ENCODE measurements at regions not wholly inside any gene's neighbourhood (a gene's known extent, or its start where the extent isn't known, plus 50 kb on each side); places are given as distances from the start of the nearest gene placed in this dataset.

DNA sequence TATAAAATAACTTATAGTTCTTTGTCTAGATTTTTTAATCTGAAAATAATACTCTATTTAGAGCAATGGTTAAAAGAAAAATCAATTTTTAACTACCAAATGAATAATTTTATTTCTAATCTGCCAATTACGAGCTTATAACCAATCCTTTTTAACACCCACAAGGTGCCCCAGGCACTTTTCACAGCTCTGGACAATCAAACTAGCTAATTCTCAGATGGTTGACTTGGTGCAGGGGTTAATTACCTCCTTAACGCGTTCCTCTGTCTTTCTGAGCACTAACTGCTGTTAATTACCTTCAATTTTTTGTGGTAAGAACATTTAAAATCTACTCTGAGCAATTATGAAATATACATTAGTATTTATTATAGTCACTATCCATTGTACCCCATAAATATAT lies 109.6 kb upstream of the PJA2 start:
- no peaks in the 10 kb centered on the region for H3K27me3 Mint-ChIP-seq (ENCODE audit: low read depth)
- no peak overlapping the region for H3K27ac Mint-ChIP-seq
- DNase-seq (ENCODE audit: low spot score in 2 of 2, unreplicated experiment in 2 of 2) = no peak
- peaks cover 12% of the 10 kb centered on the region for H3K4me1 Mint-ChIP-seq
- no peak overlapping the region for H3K4me3 Mint-ChIP-seq
- no peaks in the 10 kb centered on the region for H3K36me3 Mint-ChIP-seq
- TF ChIP-seq, protein P1, sequence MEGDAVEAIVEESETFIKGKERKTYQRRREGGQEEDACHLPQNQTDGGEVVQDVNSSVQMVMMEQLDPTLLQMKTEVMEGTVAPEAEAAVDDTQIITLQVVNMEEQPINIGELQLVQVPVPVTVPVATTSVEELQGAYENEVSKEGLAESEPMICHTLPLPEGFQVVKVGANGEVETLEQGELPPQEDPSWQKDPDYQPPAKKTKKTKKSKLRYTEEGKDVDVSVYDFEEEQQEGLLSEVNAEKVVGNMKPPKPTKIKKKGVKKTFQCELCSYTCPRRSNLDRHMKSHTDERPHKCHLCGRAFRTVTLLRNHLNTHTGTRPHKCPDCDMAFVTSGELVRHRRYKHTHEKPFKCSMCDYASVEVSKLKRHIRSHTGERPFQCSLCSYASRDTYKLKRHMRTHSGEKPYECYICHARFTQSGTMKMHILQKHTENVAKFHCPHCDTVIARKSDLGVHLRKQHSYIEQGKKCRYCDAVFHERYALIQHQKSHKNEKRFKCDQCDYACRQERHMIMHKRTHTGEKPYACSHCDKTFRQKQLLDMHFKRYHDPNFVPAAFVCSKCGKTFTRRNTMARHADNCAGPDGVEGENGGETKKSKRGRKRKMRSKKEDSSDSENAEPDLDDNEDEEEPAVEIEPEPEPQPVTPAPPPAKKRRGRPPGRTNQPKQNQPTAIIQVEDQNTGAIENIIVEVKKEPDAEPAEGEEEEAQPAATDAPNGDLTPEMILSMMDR (IDR thresholded peaks at IDR 0.05; ENCODE audit: unreplicated experiment) = no peak
- H3K9me3 Mint-ChIP-seq = peaks cover 11% of the 10 kb centered on the region

DNA sequence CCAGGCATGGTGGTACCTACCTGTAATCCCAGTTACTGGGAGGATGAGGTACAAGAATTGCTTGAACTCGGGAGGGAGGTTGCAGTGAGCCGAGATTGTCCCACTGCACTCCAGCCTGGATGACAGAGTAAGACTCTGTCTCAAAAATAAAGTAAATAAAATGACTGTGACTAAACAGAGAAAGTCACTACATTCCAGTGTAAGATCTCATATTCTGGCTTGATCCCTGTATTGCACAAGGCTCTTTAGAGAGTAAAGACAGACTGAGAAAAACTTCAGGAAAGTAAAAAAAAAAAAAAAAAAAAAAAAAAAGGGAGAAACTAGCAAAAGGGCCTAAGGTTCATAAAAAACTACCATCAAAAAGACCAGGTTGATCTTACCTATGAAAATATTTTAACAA lies 106.6 kb upstream of the PJA2 start:
- Mint-ChIP-seq H3K4me1 (peaks cover 7% of the 10 kb centered on the region), H3K27me3 (ENCODE audit: low read depth) (no peaks in the 10 kb centered on the region), H3K9me3 (peaks cover 10% of the 10 kb centered on the region), H3K36me3 (no peaks in the 10 kb centered on the region), H3K4me3 (no peak overlapping the region), H3K27ac (no peak overlapping the region)
- TF ChIP-seq, protein P1 (IDR thresholded peaks at IDR 0.05; ENCODE audit: unreplicated experiment) = no peak
- DNase-seq (ENCODE audit: low spot score in 2 of 2, unreplicated experiment in 2 of 2) = no peak

DNA sequence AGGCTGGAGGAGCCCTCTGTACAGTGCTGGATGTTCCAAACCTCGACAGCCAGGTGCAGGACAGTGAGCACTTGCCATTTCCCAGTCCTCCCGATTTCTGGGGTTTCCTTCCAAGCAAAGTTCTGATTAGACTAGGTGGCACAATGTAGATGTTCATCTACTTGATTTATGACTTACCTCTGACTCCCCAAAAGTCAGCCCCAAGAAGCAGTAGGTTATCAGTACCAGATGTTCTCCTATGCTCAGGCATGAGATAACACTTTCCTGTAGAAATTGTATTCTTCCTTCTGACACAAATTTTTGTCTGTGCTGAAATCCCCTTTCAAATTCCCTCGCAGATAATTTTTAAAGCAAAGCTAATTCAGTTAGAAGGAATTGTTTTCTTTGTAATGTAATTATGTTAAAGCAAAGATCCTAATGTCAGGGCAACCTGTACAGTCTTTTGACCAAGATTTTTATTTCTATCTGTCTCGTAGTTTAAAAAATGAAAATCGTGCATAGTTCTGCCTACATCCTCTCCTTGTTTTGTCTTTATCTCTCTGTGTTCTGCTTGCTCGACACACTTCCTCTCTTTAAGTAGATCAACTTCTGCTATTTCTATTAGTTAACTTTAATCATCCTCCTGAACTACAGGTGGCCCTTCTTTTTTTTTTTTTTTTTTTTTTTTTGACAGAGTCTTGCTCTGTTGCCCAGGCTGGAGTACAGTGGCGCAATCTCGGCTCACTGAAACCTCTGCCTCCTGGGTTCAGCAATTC lies 102.4 kb upstream of the PJA2 start:
- no peaks in the 10 kb centered on the region for H3K36me3 Mint-ChIP-seq
- peaks cover 5% of the 10 kb centered on the region for H3K4me1 Mint-ChIP-seq
- H3K27me3 Mint-ChIP-seq (ENCODE audit: low read depth) = no peaks in the 10 kb centered on the region
- TF ChIP-seq, protein P1 (IDR thresholded peaks at IDR 0.05; ENCODE audit: unreplicated experiment) = no peak
- H3K27ac Mint-ChIP-seq = no peak overlapping the region
- H3K9me3 Mint-ChIP-seq = no peaks in the 10 kb centered on the region
- no peak overlapping the region for H3K4me3 Mint-ChIP-seq
- DNase-seq (ENCODE audit: low spot score in 2 of 2, unreplicated experiment in 2 of 2) = no peak

DNA sequence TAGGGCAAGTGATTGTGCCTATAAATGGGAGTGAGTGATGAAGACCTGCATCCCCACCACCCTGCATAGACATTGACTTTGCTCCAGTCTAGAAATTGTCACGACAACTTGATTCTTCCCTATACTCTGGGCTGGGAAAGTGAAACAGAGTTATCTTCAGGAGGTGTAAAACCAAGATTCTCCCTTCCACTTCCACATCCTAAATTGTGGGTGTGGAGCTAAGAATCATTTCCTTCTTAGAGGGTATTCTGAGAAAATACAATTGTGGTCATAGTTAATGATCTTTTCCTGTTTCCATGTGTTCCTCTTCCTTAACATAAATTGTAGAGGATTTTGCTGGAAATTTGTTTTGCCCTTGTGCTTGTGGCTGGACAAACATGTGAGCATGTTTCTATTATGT lies 96.8 kb upstream of the PJA2 start:
- no peaks in the 10 kb centered on the region for H3K9me3 Mint-ChIP-seq
- no peak for DNase-seq (ENCODE audit: low spot score in 2 of 2, unreplicated experiment in 2 of 2)
- peaks cover 10% of the 10 kb centered on the region for H3K4me1 Mint-ChIP-seq
- no peak overlapping the region for H3K4me3 Mint-ChIP-seq
- H3K36me3 Mint-ChIP-seq = no peaks in the 10 kb centered on the region
- no peaks in the 10 kb centered on the region for H3K27me3 Mint-ChIP-seq (ENCODE audit: low read depth)
- H3K27ac Mint-ChIP-seq = no peak overlapping the region
- TF ChIP-seq, protein P1 (IDR thresholded peaks at IDR 0.05; ENCODE audit: unreplicated experiment) = no peak

DNA sequence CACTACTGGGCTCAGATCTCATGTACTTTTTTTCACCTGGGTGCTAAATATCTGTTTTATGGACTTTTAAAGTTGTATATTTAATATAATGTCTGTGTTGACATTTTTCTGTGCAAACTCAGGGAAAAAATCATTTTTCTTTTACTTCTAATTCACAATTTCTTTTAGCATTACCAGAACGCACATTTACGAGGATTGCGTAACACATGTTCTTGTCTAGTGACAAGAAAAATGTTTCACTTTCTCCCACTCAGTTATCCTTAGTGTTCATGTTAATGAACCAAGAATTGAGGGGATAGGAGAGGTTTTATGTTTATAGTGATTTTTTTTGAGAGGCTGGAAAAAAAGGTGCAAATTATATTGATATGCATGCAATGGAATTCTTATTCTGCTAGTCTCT lies 86.3 kb upstream of the PJA2 start:
- no peaks in the 10 kb centered on the region for H3K27me3 Mint-ChIP-seq (ENCODE audit: low read depth)
- TF ChIP-seq, protein P1 (IDR thresholded peaks at IDR 0.05; ENCODE audit: unreplicated experiment) = no peak
- no peak overlapping the region for H3K4me3 Mint-ChIP-seq
- H3K9me3 Mint-ChIP-seq = no peaks in the 10 kb centered on the region
- DNase-seq (ENCODE audit: low spot score in 2 of 2, unreplicated experiment in 2 of 2) = no peak
- H3K27ac Mint-ChIP-seq = no peak overlapping the region
- no peaks in the 10 kb centered on the region for H3K36me3 Mint-ChIP-seq
- H3K4me1 Mint-ChIP-seq = no peaks in the 10 kb centered on the region

All from mesothelial cell of epicardium (in vitro differentiated cells).